Liver (tissue), 3 donors: ENCODE measurements at regions not wholly inside any gene's neighbourhood (a gene's known extent, or its start where the extent isn't known, plus 50 kb on each side); places are given as distances from the start of the nearest gene placed in this dataset.

Experiments used
- CTCF ChIP-seq: fragments of 150-350 bp; IDR thresholded peaks from 2 replicates; pipeline ENCODE4 v1.5.1; 2017; ENCODE audit warnings: improper control_type of control experiment, low read depth, low read length; ENCODE audit not compliant: missing input control
- RAD21 ChIP-seq, 2 donors: IDR thresholded peaks; 2 replicates each; pipeline ENCODE4 v1.6.1; 2016; ENCODE audit warnings: antibody characterized with exemption in 2 of 2, mild to moderate bottlenecking in 2 of 2
- RXRA ChIP-seq, 2 donors: IDR thresholded peaks; 2 replicates each; pipeline ENCODE4 v1.6.1; 2017 to 2018; ENCODE audit warnings: antibody characterized with exemption in 2 of 2, mild to moderate bottlenecking in 1 of 2
- TF ChIP-seq, protein P1 (sequence below): IDR thresholded peaks from 2 replicates; pipeline ENCODE4 v1.6.1; 2016; ENCODE audit warnings: antibody characterized with exemption, mild to moderate bottlenecking
- donor health status: healthy.
- donor health status: healthy.

- TF ChIP-seq RAD21 (IDR thresholded peaks at IDR 0.05) (no peak), CTCF (no peak), RXRA (IDR thresholded peaks at IDR 0.05) (no peak)
- TF ChIP-seq, protein P1, sequence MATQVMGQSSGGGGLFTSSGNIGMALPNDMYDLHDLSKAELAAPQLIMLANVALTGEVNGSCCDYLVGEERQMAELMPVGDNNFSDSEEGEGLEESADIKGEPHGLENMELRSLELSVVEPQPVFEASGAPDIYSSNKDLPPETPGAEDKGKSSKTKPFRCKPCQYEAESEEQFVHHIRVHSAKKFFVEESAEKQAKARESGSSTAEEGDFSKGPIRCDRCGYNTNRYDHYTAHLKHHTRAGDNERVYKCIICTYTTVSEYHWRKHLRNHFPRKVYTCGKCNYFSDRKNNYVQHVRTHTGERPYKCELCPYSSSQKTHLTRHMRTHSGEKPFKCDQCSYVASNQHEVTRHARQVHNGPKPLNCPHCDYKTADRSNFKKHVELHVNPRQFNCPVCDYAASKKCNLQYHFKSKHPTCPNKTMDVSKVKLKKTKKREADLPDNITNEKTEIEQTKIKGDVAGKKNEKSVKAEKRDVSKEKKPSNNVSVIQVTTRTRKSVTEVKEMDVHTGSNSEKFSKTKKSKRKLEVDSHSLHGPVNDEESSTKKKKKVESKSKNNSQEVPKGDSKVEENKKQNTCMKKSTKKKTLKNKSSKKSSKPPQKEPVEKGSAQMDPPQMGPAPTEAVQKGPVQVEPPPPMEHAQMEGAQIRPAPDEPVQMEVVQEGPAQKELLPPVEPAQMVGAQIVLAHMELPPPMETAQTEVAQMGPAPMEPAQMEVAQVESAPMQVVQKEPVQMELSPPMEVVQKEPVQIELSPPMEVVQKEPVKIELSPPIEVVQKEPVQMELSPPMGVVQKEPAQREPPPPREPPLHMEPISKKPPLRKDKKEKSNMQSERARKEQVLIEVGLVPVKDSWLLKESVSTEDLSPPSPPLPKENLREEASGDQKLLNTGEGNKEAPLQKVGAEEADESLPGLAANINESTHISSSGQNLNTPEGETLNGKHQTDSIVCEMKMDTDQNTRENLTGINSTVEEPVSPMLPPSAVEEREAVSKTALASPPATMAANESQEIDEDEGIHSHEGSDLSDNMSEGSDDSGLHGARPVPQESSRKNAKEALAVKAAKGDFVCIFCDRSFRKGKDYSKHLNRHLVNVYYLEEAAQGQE: no peak
These were observed 557.2 kb downstream of the BCL11B start for GRCh38 chr14:98714626-98715425.
